Stimulated activated CD4-positive, alpha-beta T cell treated with anti-CD3 and anti-CD28 coated beads, Interleukin-1b, Interleukin-23, amount 100 ng/mL, for 4 hours (primary cell): ENCODE measurements at regions not wholly inside any gene's neighbourhood (a gene's known extent, or its start where the extent isn't known, plus 50 kb on each side); places are given as distances from the start of the nearest gene placed in this dataset.
"Not testable (repeated sequence)": the region's sequence is repeated elsewhere in the genome, so short reads cannot be mapped to it uniquely, and the experiment has no call there.

ENCODE experiments used
- DNase-seq, 2 donors: peaks; one replicate each; pipeline ENCODE4 v3.0.0-alpha.2; 2020; ENCODE audit warnings: low read depth in 2 of 2

GRCh38 chr10:114730291-114730690 is 72.2 kb upstream of the ABLIM1 start:
- no peak for DNase-seq

- DNase-seq, result no peak
Observed at GRCh38 chr10:114732931-114733330, 74.9 kb upstream of the ABLIM1 start.

- DNase-seq, result no peak
Observed at GRCh38 chr10:114735946-114736345, 77.9 kb upstream of the ABLIM1 start.

- no peak for DNase-seq
Observed at GRCh38 chr10:114743521-114744231, 77.9 kb upstream of the FHIP2A start.

GRCh38 chr10:114746531-114746930 is 75.0 kb upstream of the FHIP2A start:
- no peak for DNase-seq

- no peak for DNase-seq
Observed at GRCh38 chr10:114748241-114748640, 73.3 kb upstream of the FHIP2A start.

- no peak for DNase-seq
Observed at GRCh38 chr10:114749014-114749413, 72.6 kb upstream of the FHIP2A start.

GRCh38 chr10:114749510-114749909 is 72.1 kb upstream of the FHIP2A start:
- DNase-seq, result no peak

GRCh38 chr10:114751856-114752255 is 69.7 kb upstream of the FHIP2A start:
- DNase-seq, result no peak

GRCh38 chr10:114752570-114752969 is 69.0 kb upstream of the FHIP2A start:
- DNase-seq, result not testable (repeated sequence)

GRCh38 chr10:114753126-114753525 is 68.5 kb upstream of the FHIP2A start:
- DNase-seq, result no peak

- no peak for DNase-seq
Observed at GRCh38 chr10:114754445-114755320, 66.9 kb upstream of the FHIP2A start.

- DNase-seq, result no peak
Observed at GRCh38 chr10:114755537-114755936, 66.0 kb upstream of the FHIP2A start.

- no peak for DNase-seq
Observed at GRCh38 chr10:114758331-114758730, 63.2 kb upstream of the FHIP2A start.

- no peak for DNase-seq
Observed at GRCh38 chr10:114761205-114762193, 60.1 kb upstream of the FHIP2A start.

- no peak for DNase-seq
Observed at GRCh38 chr10:114762811-114763210, 58.8 kb upstream of the FHIP2A start.

GRCh38 chr10:114764656-114765055 is 56.9 kb upstream of the FHIP2A start:
- DNase-seq, result no peak

GRCh38 chr10:114766470-114766869 is 55.1 kb upstream of the FHIP2A start:
- DNase-seq, result no peak

- DNase-seq, result peak in 1 of 2 donors; percentile 3
Observed at GRCh38 chr10:114767101-114767985, 54.2 kb upstream of the FHIP2A start.

GRCh38 chr10:114767986-114768821 is 53.4 kb upstream of the FHIP2A start:
- DNase-seq, result no peak
